SK-N-MC (cell line): ENCODE measurements at regions not wholly inside any gene's neighbourhood (a gene's known extent, or its start where the extent isn't known, plus 50 kb on each side); places are given as distances from the start of the nearest gene placed in this dataset.

Source experiments
- EZH2 ChIP-seq: fragments of 200-600 bp; sonication (generic); IDR thresholded peaks from one replicate; pipeline ENCODE4 v1.6.1; 2017; ENCODE audit warnings: antibody characterized with exemption
- POLR2AphosphoS5 ChIP-seq: IDR thresholded peaks from 2 replicates; pipeline ENCODE4 v1.6.1; 2012; ENCODE audit warnings: mild to moderate bottlenecking, low read depth, low read length, borderline replicate concordance

DNA sequence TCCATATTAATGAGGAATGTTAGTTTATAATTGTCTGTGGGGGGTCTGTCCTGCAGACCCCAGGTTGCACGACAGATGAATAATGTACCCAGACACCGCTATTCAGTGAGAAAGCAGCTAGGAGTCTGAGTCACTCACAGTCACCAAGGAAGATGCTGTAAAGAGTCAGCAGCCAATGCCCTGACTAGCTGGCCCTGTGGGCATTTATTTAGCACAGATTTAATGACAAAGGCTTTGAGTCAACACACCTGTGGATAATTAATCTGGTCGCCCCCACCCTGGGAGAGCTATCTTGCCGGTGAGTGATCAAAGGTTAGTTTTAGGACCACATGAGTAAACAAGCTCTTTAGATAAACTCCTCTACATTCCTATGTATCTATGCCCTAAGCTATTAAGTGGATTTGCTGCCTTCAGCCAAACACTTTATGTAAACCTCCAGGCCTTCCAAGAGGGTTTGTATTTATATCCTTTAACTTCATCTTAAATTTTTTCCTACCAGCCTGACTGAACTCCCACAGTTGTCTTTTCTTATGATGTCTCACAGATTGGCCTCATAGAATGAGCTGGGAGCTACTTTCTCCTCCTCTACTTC is 180.0 kb upstream of the ADCY1 start:
- TF ChIP-seq POLR2AphosphoS5, result no peak
- no peak for TF ChIP-seq EZH2
